Body of pancreas (tissue), 4 donors: ENCODE measurements at regions not wholly inside any gene's neighbourhood (a gene's known extent, or its start where the extent isn't known, plus 50 kb on each side); places are given as distances from the start of the nearest gene placed in this dataset.

Experiments used
- POLR2A ChIP-seq, 3 donors: fragments of 450-650 bp; IDR thresholded peaks; one replicate each; pipeline ENCODE4 v1.6.1; 2016; ENCODE audit warnings: antibody characterized with exemption in 3 of 3, mild to moderate bottlenecking in 2 of 3
- TF ChIP-seq, protein P1 (sequence below), 7 experiments: fragments of 450-650 bp in 4 of 7; fragments of 200-600 bp in 3 of 7; sonication (generic) in 3 of 7; IDR thresholded peaks; one replicate each; pipeline ENCODE4 v1.5.1; 2016 to 2019; ENCODE audit warnings: antibody characterized with exemption in 7 of 7

DNA sequence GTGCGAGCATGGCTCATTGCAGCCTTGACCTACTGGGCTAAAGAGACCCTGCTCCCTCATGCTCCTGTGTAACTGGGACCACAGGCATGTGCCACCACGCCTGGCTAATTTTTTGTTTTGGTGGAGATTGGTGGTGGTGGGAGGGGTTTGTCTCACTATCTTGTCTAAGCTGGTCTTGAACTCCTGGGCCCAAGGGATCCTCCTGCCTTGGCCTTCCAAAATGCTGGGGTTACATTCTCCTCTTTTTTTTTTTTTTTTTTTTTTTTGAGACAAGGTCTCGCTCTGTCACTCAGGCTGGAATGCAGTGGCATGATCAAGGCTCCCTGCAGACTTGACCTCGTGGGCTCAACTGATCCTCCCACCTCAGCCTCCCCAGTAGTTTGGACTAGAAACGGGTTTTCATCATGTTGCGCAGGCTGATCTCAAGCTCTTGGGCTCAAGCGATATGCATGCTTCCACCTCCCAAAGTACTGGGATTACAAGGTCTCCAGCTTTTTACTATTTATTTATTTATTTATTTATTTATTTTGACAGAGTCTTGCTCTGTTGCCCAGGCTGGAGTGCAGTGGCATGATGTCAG lies 238.3 kb downstream of the MYCN start:
- TF ChIP-seq, protein P1, sequence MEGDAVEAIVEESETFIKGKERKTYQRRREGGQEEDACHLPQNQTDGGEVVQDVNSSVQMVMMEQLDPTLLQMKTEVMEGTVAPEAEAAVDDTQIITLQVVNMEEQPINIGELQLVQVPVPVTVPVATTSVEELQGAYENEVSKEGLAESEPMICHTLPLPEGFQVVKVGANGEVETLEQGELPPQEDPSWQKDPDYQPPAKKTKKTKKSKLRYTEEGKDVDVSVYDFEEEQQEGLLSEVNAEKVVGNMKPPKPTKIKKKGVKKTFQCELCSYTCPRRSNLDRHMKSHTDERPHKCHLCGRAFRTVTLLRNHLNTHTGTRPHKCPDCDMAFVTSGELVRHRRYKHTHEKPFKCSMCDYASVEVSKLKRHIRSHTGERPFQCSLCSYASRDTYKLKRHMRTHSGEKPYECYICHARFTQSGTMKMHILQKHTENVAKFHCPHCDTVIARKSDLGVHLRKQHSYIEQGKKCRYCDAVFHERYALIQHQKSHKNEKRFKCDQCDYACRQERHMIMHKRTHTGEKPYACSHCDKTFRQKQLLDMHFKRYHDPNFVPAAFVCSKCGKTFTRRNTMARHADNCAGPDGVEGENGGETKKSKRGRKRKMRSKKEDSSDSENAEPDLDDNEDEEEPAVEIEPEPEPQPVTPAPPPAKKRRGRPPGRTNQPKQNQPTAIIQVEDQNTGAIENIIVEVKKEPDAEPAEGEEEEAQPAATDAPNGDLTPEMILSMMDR (IDR thresholded peaks at IDR 0.05) = no peak
- no peak for TF ChIP-seq POLR2A (IDR thresholded peaks at IDR 0.05)
